H9 (cell line): ENCODE measurements at regions not wholly inside any gene's neighbourhood (a gene's known extent, or its start where the extent isn't known, plus 50 kb on each side); places are given as distances from the start of the nearest gene placed in this dataset.

Source experiments
- DNase-seq: peaks from one replicate; pipeline ENCODE4 v3.0.0-alpha.2; 2017
- H2AFZ ChIP-seq: one replicate; pipeline ENCODE4 v1.6.1; 2013; ENCODE audit warnings: mild to moderate bottlenecking, low read length, control low read depth, moderate library complexity
- H2AK5ac ChIP-seq: 2 replicates; pipeline ENCODE4 v1.6.1; 2013; ENCODE audit warnings: low read length, control low read depth, mixed read lengths; ENCODE audit not compliant: insufficient read length
- H2BK120ac ChIP-seq: one replicate; pipeline ENCODE4 v1.6.1; 2013; ENCODE audit warnings: low read depth, mild to moderate bottlenecking, low read length, control low read depth, inconsistent platforms; ENCODE audit not compliant: poor library complexity, severe bottlenecking
- H2BK12ac ChIP-seq: 2 replicates; pipeline ENCODE4 v1.6.1; 2013; ENCODE audit warnings: low read length, control low read depth, mixed read lengths, low read depth; ENCODE audit not compliant: insufficient read length
- H2BK15ac ChIP-seq: 2 replicates; pipeline ENCODE4 v1.6.1; 2013; ENCODE audit warnings: low read depth, low read length, control low read depth
- H2BK20ac ChIP-seq: one replicate; pipeline ENCODE4 v1.6.1; 2013; ENCODE audit warnings: low read depth, mild to moderate bottlenecking, low read length, control low read depth, inconsistent platforms; ENCODE audit not compliant: poor library complexity, severe bottlenecking
- H2BK5ac ChIP-seq: 2 replicates; pipeline ENCODE4 v1.6.1; 2013; ENCODE audit warnings: low read length, control low read depth, mixed read lengths; ENCODE audit not compliant: insufficient read length
- H3K14ac ChIP-seq: 2 replicates; pipeline ENCODE4 v1.6.1; 2013; ENCODE audit warnings: low read length, control low read depth; ENCODE audit not compliant: insufficient read depth
- H3K18ac ChIP-seq: 2 replicates; pipeline ENCODE4 v1.6.1; 2013; ENCODE audit warnings: low read depth, mild to moderate bottlenecking, mixed read lengths, low read length, control low read depth; ENCODE audit not compliant: insufficient read length
- H3K23ac ChIP-seq: 2 replicates; pipeline ENCODE4 v1.6.1; 2013; ENCODE audit warnings: low read length, control low read depth, mixed read lengths, low read depth; ENCODE audit not compliant: insufficient read length
- H3K23me2 ChIP-seq: 2 replicates; pipeline ENCODE4 v1.6.1; 2013; ENCODE audit warnings: low read depth, mild to moderate bottlenecking, mixed read lengths, low read length, control low read depth; ENCODE audit not compliant: insufficient read length, poor library complexity, severe bottlenecking
- H3K27ac ChIP-seq: 2 replicates; pipeline ENCODE4 v1.5.1; 2013; ENCODE audit warnings: low read length, control low read depth, mixed read lengths, low read depth; ENCODE audit not compliant: insufficient read length
- H3K27me3 ChIP-seq: 2 replicates; pipeline ENCODE4 v1.6.1; 2013; ENCODE audit warnings: low read length, control low read depth, inconsistent platforms; ENCODE audit not compliant: insufficient read depth
- H3K4ac ChIP-seq: 2 replicates; pipeline ENCODE4 v1.6.1; 2013; ENCODE audit warnings: low read depth, mild to moderate bottlenecking, control low read depth, inconsistent platforms, low read length, moderate library complexity
- H3K4me1 ChIP-seq: 2 replicates; pipeline ENCODE4 v1.6.1; 2013; ENCODE audit warnings: low read length, control low read depth, inconsistent platforms; ENCODE audit not compliant: insufficient read depth
- H3K4me2 ChIP-seq: 2 replicates; pipeline ENCODE4 v1.6.1; 2013; ENCODE audit warnings: low read length, control low read depth, mixed read lengths; ENCODE audit not compliant: insufficient read length, insufficient read depth
- H3K56ac ChIP-seq: 2 replicates; pipeline ENCODE4 v1.6.1; 2013; ENCODE audit warnings: low read depth, mild to moderate bottlenecking, mixed read lengths, low read length, control low read depth; ENCODE audit not compliant: insufficient read length
- H3K79me1 ChIP-seq: 2 replicates; pipeline ENCODE4 v1.6.1; 2013; ENCODE audit warnings: low read depth, mild to moderate bottlenecking, moderate library complexity, low read length, control low read depth, inconsistent platforms; ENCODE audit not compliant: insufficient read depth, poor library complexity, severe bottlenecking
- H3K79me2 ChIP-seq: 2 replicates; pipeline ENCODE4 v1.6.1; 2013; ENCODE audit warnings: low read length, control low read depth, inconsistent platforms; ENCODE audit not compliant: insufficient read depth
- H3K9ac ChIP-seq: 2 replicates; pipeline ENCODE4 v1.6.1; 2013; ENCODE audit warnings: low read length, control low read depth, mixed read lengths; ENCODE audit not compliant: insufficient read length; ENCODE audit errors: extremely low read depth
- H3K9me3 ChIP-seq: one replicate; pipeline ENCODE4 v1.6.1; 2013; ENCODE audit warnings: low read depth, low read length, inconsistent platforms; ENCODE audit not compliant: control insufficient read depth
- H3T11ph ChIP-seq: one replicate; pipeline ENCODE4 v1.6.1; 2013; ENCODE audit warnings: mild to moderate bottlenecking, low read length, control low read depth, inconsistent platforms
- H4K20me1 ChIP-seq: one replicate; pipeline ENCODE4 v1.6.1; 2013; ENCODE audit not compliant: control insufficient read depth, insufficient read length, insufficient read depth
- H4K5ac ChIP-seq: 2 replicates; pipeline ENCODE4 v1.6.1; 2013; ENCODE audit warnings: low read depth, mild to moderate bottlenecking, mixed read lengths, low read length, control low read depth; ENCODE audit not compliant: insufficient read length
- H4K8ac ChIP-seq: replicated peaks from 2 replicates; pipeline ENCODE4 v1.6.1; 2013; ENCODE audit warnings: low read length, control low read depth, mixed read lengths, low read depth; ENCODE audit not compliant: insufficient read length
- H4K91ac ChIP-seq: 2 replicates; pipeline ENCODE4 v1.6.1; 2013; ENCODE audit warnings: low read depth, mild to moderate bottlenecking, moderate library complexity, mixed read lengths, low read length, control low read depth; ENCODE audit not compliant: insufficient read length
- H3K27ac Mint-ChIP-seq, 3 experiments: 2 replicates in 2 of 3; 3 replicates in 1 of 3; pipeline ENCODE4 v1.8.0; 2020 to 2021; ENCODE audit warnings: mixed read lengths in 3 of 3, mild to moderate bottlenecking in 1 of 3, moderate library complexity in 1 of 3
- H3K27me3 Mint-ChIP-seq: 2 replicates; pipeline ENCODE4 v1.8.0; 2021; ENCODE audit warnings: low read depth, mild to moderate bottlenecking, moderate library complexity, mixed read lengths
- H3K36me3 Mint-ChIP-seq, 3 experiments: 2 replicates in 2 of 3; 3 replicates in 1 of 3; pipeline ENCODE4 v1.8.0; 2020 to 2021; ENCODE audit warnings: low read depth in 3 of 3, mixed read lengths in 3 of 3; ENCODE audit not compliant: insufficient read depth in 1 of 3
- H3K4me1 Mint-ChIP-seq, 2 experiments: 2 replicates each; pipeline ENCODE4 v1.8.0; 2020; ENCODE audit warnings: mixed read lengths in 2 of 2
- H3K4me3 Mint-ChIP-seq, 2 experiments: 2 replicates in 1 of 2; 3 replicates in 1 of 2; pipeline ENCODE4 v1.8.0; 2020 to 2021; ENCODE audit warnings: mild to moderate bottlenecking in 2 of 2, mixed read lengths in 2 of 2, moderate library complexity in 1 of 2
- H3K9me3 Mint-ChIP-seq, 2 experiments: 2 replicates in 1 of 2; 3 replicates in 1 of 2; pipeline ENCODE4 v1.8.0; 2020; ENCODE audit warnings: mild to moderate bottlenecking in 2 of 2, mixed read lengths in 2 of 2, moderate library complexity in 1 of 2
- CTCF ChIP-seq: fragments of 200-600 bp; sonication (generic); conservative IDR thresholded peaks from 3 replicates; pipeline ENCODE4 v1.8.0; 2021; ENCODE audit warnings: antibody characterized with exemption, mild to moderate bottlenecking
- WGBS: extraction: QIAGEN DNeasy Blood & Tissue Kit; methylation state at CpG from one replicate; pipeline ENCODE4 v1.1.7; 2013; ENCODE audit warnings: missing lambda C conversion rate, low lambda C conversion rate, mixed read lengths; ENCODE audit not compliant: insufficient read length; ENCODE audit errors: extremely low coverage; 5-methylcytosine and 5-hydroxymethylcytosine counted together

GRCh38 chr21:20685475-20685874, 312.7 kb upstream of the NCAM2 start:
- Histone ChIP-seq H4K91ac (no peak overlapping the region), H4K20me1 (no peaks in the 10 kb centered on the region), H2BK12ac (no peak overlapping the region), H3K23me2 (no peaks in the 10 kb centered on the region), H3K27me3 (no peaks in the 10 kb centered on the region), H4K8ac (no peak overlapping the region), H3K27ac (no peak overlapping the region), H3K18ac (no peak overlapping the region), H2BK5ac (no peak overlapping the region), H3K79me2 (no peaks in the 10 kb centered on the region), H3K14ac (no peak overlapping the region), H3K4ac (no peak overlapping the region), H2BK20ac (no peak overlapping the region), H2AK5ac (no peak overlapping the region), H3K9ac (no peak overlapping the region), H2BK15ac (no peak overlapping the region), H3K23ac (no peak overlapping the region), H3K79me1 (no peaks in the 10 kb centered on the region), H3T11ph (no peak overlapping the region), H3K56ac (no peak overlapping the region), H3K4me2 (no peak overlapping the region), H2AFZ (no peak overlapping the region), H3K9me3 (no peaks in the 10 kb centered on the region), H4K5ac (no peak overlapping the region), H2BK120ac (no peak overlapping the region), H3K4me1 (no peaks in the 10 kb centered on the region)
- Mint-ChIP-seq H3K27ac (no peak overlapping the region), H3K27me3 (no peaks in the 10 kb centered on the region), H3K4me1 (peaks cover 0 to 4% of the 10 kb centered on the region in 2 experiments; a peak in 2 of 4 replicates), H3K36me3 (peaks cover 3 to 21% (median 9%) of the 10 kb centered on the region in 3 experiments; a peak in 3 of 7 replicates), H3K9me3 (peaks cover 5 to 11% of the 10 kb centered on the region in 2 experiments; a peak in 4 of 5 replicates), H3K4me3 (no peak overlapping the region)
- no CpG with 5 or more reads among the region's 1 CpG for WGBS
- DNase-seq, result no peak
- TF ChIP-seq CTCF, result no peak
